Stomach (tissue), 8 donors: ENCODE measurements at regions not wholly inside any gene's neighbourhood (a gene's known extent, or its start where the extent isn't known, plus 50 kb on each side); places are given as distances from the start of the nearest gene placed in this dataset.

ENCODE experiments used
- DNase-seq, 2 donors: peaks; one replicate each; pipeline versions ENCODE4 v3.0.0 to v3.0.0-alpha.2; 2013 to 2019
- H3K27ac ChIP-seq, 5 donors: fragments of 200-600 bp in 4 of 5; sonication (generic) in 4 of 5; one replicate each; pipeline ENCODE4 v1.5.1; 2013 to 2019; ENCODE audit warnings: mild to moderate bottlenecking in 1 of 5, moderate library complexity in 1 of 5
- H3K27me3 ChIP-seq, 3 donors: fragments of 200-600 bp; sonication (generic); one replicate each; pipeline ENCODE4 v1.5.1; 2017 to 2019; ENCODE audit warnings: mixed run types in 1 of 3
- H3K36me3 ChIP-seq, 4 donors: fragments of 200-600 bp; sonication (generic); 1 replicate in 3 of 4; 2 replicates in 1 of 4; pipeline ENCODE4 v1.5.1; 2016 to 2019
- H3K4me1 ChIP-seq, 4 donors: fragments of 200-600 bp; sonication (generic); one replicate each; pipeline ENCODE4 v1.5.1; 2016 to 2019
- H3K4me3 ChIP-seq, 4 donors: fragments of 200-600 bp; sonication (generic) in 3 of 4; one replicate each; pipeline ENCODE4 v1.5.1; 2016 to 2019; ENCODE audit warnings: mild to moderate bottlenecking in 1 of 4
- H3K9me3 ChIP-seq, 4 donors: fragments of 200-600 bp; sonication (generic); one replicate each; pipeline ENCODE4 v1.5.1; 2016 to 2019
- EP300 ChIP-seq: sonication (generic); formaldehyde crosslinking; IDR thresholded peaks from one replicate; pipeline ENCODE4 v1.6.1; 2017; ENCODE audit warnings: antibody characterized with exemption
- POLR2A ChIP-seq, 4 donors: fragments of 450-650 bp; IDR thresholded peaks; one replicate each; pipeline ENCODE4 v1.6.1; 2016; ENCODE audit warnings: antibody characterized with exemption in 4 of 4, control low read depth in 2 of 4, mild to moderate bottlenecking in 1 of 4, moderate library complexity in 1 of 4
- POLR2AphosphoS5 ChIP-seq, 3 donors: sonication (generic); formaldehyde crosslinking; IDR thresholded peaks; one replicate each; pipeline ENCODE4 v1.6.1; 2016; ENCODE audit warnings: antibody characterized with exemption in 3 of 3
- WGBS, 5 donors: extraction: QIAGEN DNeasy Blood & Tissue Kit in 3 of 5; methylation state at CpG; one replicate each; pipeline versions ENCODE4 v1.1.5 to v1.1.7; 2013 to 2018; 5-methylcytosine and 5-hydroxymethylcytosine counted together
- intact Hi-C: fragments of 100-400 bp; cut with DNase I; formaldehyde crosslinking; loops from one replicate; pipeline ENCODE4 v1.15.1; 2023; ENCODE audit warnings: low total_unique reads
- TF ChIP-seq, protein P1 (sequence below), 7 experiments: fragments of 450-650 bp in 4 of 7; fragments of 200-600 bp in 3 of 7; sonication (generic) in 3 of 7; IDR thresholded peaks; one replicate each; pipeline ENCODE4 v1.5.1; 2016 to 2019; ENCODE audit warnings: antibody characterized with exemption in 7 of 7, control low read depth in 2 of 7, mild to moderate bottlenecking in 1 of 7
- donor health status: healthy with polysubstance abuse.
- donor health status: Bipolar disorder and iron deficiency.
- donor health status: healthy.

DNA sequence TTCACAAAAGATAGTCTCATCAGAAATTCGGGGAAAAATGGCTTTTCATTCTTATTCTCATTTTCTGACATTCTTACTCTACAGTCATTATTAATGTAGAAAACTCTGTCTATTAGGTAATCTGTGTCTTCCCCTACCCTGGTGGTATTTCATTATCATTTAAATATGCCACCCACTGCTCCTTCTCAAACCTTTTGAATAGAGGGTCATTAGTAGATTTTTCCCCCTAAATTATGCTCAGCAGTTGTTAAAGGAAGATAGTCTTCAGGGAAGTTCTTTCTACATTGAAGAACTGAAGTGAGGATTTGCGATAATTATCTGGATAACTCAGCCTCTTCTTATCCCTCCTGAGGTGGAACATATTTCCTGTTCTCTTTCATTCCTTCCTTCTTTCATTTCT lies 989.5 kb upstream of the RBFOX1 start:
- no peak for DNase-seq
- no peak overlapping the region for H3K27ac ChIP-seq
- H3K27me3 ChIP-seq: no peaks in the 10 kb centered on the region
- H3K36me3 ChIP-seq: no peaks in the 10 kb centered on the region
- intact Hi-C loops: no loop called here
- 19 to 29% (median 22%) methylated on average over 2 of the region's 2 CpGs for WGBS, 5 donors
- peaks cover 3 to 43% (median 11%) of the 10 kb centered on the region in 4 donors for H3K9me3 ChIP-seq
- no peak overlapping the region for H3K4me3 ChIP-seq
- TF ChIP-seq, protein P1, sequence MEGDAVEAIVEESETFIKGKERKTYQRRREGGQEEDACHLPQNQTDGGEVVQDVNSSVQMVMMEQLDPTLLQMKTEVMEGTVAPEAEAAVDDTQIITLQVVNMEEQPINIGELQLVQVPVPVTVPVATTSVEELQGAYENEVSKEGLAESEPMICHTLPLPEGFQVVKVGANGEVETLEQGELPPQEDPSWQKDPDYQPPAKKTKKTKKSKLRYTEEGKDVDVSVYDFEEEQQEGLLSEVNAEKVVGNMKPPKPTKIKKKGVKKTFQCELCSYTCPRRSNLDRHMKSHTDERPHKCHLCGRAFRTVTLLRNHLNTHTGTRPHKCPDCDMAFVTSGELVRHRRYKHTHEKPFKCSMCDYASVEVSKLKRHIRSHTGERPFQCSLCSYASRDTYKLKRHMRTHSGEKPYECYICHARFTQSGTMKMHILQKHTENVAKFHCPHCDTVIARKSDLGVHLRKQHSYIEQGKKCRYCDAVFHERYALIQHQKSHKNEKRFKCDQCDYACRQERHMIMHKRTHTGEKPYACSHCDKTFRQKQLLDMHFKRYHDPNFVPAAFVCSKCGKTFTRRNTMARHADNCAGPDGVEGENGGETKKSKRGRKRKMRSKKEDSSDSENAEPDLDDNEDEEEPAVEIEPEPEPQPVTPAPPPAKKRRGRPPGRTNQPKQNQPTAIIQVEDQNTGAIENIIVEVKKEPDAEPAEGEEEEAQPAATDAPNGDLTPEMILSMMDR (IDR thresholded peaks at IDR 0.05): no peak
- no peak for TF ChIP-seq POLR2A (IDR thresholded peaks at IDR 0.05)
- TF ChIP-seq EP300: no peak
- TF ChIP-seq POLR2AphosphoS5 (IDR thresholded peaks at IDR 0.05): no peak
- no peaks in the 10 kb centered on the region for H3K4me1 ChIP-seq

DNA sequence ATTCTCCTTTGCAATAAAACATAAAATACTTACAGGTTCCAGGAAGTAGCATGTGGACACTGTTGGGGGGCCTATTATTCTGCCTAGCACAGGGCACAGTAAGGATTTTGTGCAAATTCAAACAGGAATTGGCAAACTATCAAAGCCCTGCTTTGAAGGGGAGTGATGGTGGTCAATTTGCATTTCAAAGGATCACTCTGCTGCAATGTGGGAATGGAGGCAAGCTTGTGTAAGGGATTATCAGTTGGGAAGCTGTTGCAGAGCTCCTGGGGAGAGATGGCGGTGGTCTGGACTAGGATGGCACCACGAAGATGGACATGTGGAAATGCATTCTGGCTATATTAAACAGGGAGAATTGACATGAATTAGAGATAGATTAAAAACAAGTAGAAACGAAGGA lies 990.7 kb upstream of the RBFOX1 start:
- 35 to 51% (median 45%) methylated on average over 3 of the region's 3 CpGs for WGBS, 5 donors
- Histone ChIP-seq H3K27ac (no peak overlapping the region), H3K4me1 (no peaks in the 10 kb centered on the region), H3K4me3 (no peak overlapping the region), H3K9me3 (peaks cover 3 to 42% (median 11%) of the 10 kb centered on the region in 4 donors), H3K36me3 (no peaks in the 10 kb centered on the region), H3K27me3 (no peaks in the 10 kb centered on the region)
- TF ChIP-seq, protein P1 (IDR thresholded peaks at IDR 0.05): no peak
- TF ChIP-seq POLR2A (IDR thresholded peaks at IDR 0.05) (no peak), EP300 (no peak), POLR2AphosphoS5 (IDR thresholded peaks at IDR 0.05) (no peak)
- DNase-seq: no peak
- intact Hi-C loops: no loop called here

DNA sequence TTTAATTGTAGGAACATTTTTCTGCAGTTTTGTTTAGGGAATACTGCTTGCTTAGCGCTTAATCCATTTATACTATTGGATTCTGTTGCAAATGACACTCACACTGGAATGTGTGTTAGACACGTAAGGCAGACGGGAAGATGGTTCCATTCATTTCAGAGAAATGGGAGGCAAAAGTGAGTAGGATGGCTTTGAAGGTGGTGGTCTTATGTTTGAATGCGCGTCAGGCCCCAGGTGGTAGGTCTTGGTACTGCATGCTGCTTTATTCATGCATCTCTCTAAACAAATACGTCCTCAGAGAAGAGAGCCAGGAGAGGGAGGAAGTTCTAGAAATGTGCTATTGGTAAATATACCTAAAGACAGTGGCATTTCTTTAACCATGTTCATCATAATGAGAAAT lies 997.6 kb upstream of the RBFOX1 start:
- intact Hi-C loops: no loop called here
- no peak overlapping the region for H3K4me3 ChIP-seq
- no peak overlapping the region for H3K27ac ChIP-seq
- H3K36me3 ChIP-seq: no peaks in the 10 kb centered on the region
- H3K9me3 ChIP-seq: peaks cover 0 to 14% (median 4%) of the 10 kb centered on the region in 4 donors
- WGBS, 5 donors: 64 to 76% (median 66%) methylated on average over 6 of the region's 6 CpGs
- H3K27me3 ChIP-seq: no peaks in the 10 kb centered on the region
- DNase-seq: peak in 1 of 2 donors; percentile 9
- TF ChIP-seq, protein P1 (IDR thresholded peaks at IDR 0.05): peak in 2 of 7 experiments; percentile 12 to 24
- TF ChIP-seq EP300: no peak
- H3K4me1 ChIP-seq: no peaks in the 10 kb centered on the region

DNA sequence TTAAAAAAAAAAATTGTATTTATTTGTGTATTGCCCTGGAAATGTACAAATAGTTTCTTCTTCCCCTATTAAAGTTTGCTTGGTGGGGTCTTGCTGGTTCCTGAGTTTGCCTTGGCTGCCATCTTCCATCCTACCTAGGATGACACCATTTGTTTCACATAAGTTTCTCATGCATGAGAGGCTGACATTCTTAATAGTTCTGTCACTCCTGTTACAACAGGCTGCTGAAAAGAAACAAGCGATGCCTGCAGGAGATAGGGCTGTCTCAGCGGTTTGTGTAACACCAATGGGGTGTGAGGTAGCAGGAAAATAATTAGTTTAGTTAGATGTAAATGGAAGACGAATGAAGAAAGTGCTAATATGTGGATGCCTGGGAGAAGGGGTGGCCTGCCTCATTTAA lies 1000.9 kb upstream of the RBFOX1 start:
- H3K9me3 ChIP-seq: peaks cover 0 to 12% (median 4%) of the 10 kb centered on the region in 4 donors
- peaks cover 0 to 2% (median 0%) of the 10 kb centered on the region in 3 donors for H3K27me3 ChIP-seq
- no peaks in the 10 kb centered on the region for H3K36me3 ChIP-seq
- WGBS, 5 donors: 27 to 53% (median 36%) methylated on average over 3 of the region's 3 CpGs
- no peak overlapping the region for H3K27ac ChIP-seq
- H3K4me1 ChIP-seq: no peaks in the 10 kb centered on the region
- no peak overlapping the region for H3K4me3 ChIP-seq
- TF ChIP-seq EP300: no peak
- no peak for TF ChIP-seq POLR2AphosphoS5 (IDR thresholded peaks at IDR 0.05)
- no peak for TF ChIP-seq POLR2A (IDR thresholded peaks at IDR 0.05)
- TF ChIP-seq, protein P1 (IDR thresholded peaks at IDR 0.05): no peak
- no peak for DNase-seq
- intact Hi-C loops: no loop called here
